GM18907 (cell line): ENCODE measurements at regions not wholly inside any gene's neighbourhood (a gene's known extent, or its start where the extent isn't known, plus 50 kb on each side); places are given as distances from the start of the nearest gene placed in this dataset.
"Not testable (repeated sequence)": the region's sequence is repeated elsewhere in the genome, so short reads cannot be mapped to it uniquely, and the experiment has no call there.

Source experiments
- ATAC-seq: cut with Tn5 transposase; IDR thresholded peaks from one replicate; pipeline ENCODE4 v1.9.1; 2021; ENCODE audit warnings: mild to moderate bottlenecking, moderate library complexity; ENCODE audit not compliant: unreplicated experiment

GRCh38 chr3:73176941-73177340 is 115.5 kb downstream of the EBLN2 start:
- no peak for ATAC-seq

- no peak for ATAC-seq
Measured at GRCh38 chr3:73177827-73178226, 116.4 kb downstream of the EBLN2 start.

- no peak for ATAC-seq
Measured at GRCh38 chr3:73179601-73180000, 118.1 kb downstream of the EBLN2 start.

GRCh38 chr3:73186741-73187140 is 125.3 kb downstream of the EBLN2 start:
- no peak for ATAC-seq

DNA sequence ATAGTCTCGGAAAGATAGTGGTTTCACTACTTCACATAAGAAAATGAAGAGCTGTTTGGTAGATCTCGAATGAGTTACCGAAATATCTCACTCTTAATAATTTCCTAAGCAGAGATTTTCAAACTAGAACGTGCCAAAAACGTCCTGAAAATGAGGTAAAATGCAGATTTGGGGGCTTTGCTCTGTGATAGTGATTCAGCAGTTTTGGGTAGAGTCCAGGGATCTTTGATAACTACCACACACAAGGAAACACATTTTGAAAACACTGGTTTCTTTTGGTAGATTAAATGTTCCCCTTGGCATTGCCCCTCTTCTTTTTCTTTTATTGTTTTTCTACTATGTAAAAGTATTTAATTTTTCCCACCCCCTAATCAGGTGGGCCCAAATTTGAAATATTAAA is 125.9 kb downstream of the EBLN2 start:
- ATAC-seq: no peak

DNA sequence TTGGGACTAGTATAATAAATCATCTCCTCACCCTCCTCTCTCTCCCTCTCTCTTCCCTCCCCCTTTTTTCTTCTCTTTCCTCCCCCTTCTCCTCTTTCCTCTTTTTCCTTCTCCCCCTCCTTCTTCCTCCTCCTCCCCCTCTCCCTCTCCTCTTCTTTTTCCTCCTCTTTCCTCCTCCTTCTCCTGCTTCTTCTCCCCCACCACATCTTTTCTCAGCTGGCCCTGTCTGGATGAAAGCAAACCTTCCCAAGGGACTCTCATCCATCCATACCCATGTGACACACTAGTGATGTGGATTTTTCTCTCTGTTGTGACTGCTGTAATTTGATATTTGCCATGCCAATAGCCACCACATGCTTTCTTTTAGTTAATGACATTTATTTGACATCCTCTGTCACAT is 127.2 kb downstream of the EBLN2 start:
- ATAC-seq: no peak

DNA sequence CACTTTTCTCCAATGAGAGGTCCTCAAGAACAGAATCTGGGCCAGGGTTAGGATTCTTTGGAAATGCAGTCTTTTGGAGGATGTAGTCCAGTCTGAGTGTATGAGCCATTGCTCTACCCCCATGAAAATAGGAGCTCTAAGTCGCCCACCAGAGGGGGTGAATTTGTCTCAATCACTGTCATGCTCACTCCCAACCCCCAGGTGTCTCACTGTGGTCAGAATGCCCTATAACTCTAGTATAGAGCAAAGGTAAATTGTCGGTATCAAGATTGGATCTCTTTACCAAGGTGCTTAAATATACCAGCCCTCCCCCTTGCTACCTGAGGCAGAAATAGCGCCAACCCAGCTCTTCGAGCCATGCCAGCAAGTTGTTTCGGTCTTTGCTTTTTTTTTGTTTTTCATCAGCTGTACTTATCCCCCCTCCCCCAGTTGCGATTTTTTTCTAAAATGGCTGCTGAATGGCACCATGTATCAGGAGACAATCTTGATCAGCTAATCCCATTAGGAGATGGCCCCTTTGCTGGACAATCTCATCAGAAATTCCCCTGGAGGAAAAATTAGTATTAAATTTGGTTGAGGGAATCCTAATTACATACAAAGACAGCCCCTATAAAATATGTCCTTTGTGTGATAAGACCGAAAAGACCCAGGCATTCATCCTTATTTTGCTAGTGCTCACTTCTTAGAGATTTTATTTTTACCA is 130.7 kb downstream of the EBLN2 start:
- peak; percentile 65 for ATAC-seq

- not testable (repeated sequence) for ATAC-seq
Measured at GRCh38 chr3:73193943-73194342, 132.5 kb downstream of the EBLN2 start.

DNA sequence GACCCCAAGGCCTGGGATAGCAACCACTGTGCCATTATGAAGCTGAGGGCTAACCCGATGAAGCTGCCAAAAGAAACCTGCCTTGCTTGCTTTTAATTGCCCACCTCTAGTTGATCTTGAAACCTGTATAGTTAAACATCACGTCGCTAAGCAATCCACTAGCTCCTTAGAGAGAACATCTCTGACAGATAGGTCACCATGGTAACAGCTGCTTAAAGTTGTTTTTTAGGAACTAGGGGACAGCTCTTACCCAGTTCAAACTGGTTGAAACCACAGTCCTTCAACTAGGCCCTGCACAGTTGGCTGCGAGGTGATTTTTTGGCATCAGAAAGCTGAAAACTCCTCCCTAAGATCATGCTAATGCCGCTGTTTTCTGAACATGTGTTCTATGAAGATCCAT is 135.7 kb downstream of the EBLN2 start:
- ATAC-seq: no peak

GRCh38 chr3:73203101-73203500 is 141.6 kb downstream of the EBLN2 start:
- no peak for ATAC-seq

- no peak for ATAC-seq
Measured at GRCh38 chr3:73203633-73204032, 142.2 kb downstream of the EBLN2 start.

DNA sequence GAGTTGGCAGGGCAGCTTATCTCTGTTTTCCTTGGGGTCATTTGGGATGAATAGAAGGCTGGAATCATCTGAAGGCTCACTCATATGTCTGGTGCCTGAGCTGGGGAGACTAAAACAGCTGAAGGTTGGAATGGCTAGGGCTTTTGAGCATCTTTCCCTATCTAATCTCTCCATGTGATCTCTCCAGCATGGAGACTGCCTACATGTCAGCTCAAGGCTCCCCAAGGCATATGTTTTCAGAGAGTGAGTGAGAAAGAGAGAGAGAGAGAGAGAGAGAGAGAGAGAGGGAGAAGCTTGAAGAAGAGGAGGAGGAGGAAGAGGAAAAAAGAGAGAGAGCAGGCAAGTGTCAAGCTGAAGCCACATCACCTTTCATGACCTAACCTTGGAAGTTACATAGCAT is 143.4 kb downstream of the EBLN2 start:
- ATAC-seq: no peak

DNA sequence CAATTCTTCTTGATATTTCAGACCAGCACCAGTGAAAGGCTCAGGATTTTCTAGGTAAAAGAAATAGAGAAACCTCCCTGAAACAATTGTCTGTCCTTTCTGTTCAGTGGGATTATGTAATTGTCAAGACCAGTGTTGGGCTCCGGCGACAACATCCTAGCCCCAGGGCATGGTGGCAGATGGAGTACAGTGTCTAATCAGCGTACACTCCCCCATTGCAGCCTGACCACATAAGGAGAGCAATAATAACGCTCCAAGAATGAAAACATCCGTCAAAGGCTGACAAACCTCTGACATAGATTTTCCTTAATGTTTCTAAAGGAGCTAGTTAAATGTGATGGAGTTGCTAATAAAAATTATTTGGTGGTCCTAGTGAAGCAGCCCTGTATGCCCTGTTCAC is 144.6 kb downstream of the EBLN2 start:
- ATAC-seq: no peak

DNA sequence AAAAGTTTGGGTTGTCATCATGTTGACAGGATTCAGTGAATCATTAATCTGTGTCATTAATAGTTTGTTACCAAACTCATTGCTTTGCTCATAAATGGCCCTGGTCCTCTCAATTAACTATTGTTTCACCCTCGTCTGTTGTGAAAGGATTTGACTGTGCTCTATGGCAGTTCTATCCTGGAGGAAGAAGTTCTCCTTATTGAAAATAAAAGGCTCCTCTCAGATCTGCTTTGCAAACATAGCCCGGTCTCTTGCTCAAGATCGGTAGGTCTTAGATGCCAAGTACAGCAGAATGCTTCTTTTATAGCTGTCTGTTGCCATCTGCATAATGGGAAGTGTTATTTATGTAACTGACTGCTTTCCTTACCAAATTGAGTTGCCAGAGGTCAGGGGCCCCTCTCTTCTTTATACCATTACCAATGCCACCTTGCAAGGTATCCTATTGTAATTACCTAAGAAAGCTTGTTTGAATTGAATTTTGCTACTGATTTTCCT is 146.5 kb downstream of the EBLN2 start:
- ATAC-seq: no peak

DNA sequence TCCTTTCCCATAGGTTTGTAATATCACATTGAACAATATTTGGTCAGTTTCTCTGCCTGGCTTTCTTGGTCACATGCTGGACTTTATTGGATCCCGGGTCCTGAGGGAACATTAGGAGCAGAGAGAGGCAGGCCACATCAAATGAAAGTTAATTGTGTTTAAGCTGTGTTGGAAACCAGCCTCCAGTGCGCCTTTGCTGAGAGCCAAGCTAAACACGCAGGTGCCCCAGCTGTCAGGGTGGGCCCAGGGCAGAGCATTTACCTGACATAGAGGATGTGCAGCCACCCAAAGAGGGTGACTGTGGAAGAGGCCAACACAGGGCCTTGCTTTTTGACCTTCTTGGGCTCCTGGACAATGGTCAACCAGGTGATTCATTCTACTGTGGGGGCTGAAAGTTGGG is 149.3 kb downstream of the EBLN2 start:
- no peak for ATAC-seq

DNA sequence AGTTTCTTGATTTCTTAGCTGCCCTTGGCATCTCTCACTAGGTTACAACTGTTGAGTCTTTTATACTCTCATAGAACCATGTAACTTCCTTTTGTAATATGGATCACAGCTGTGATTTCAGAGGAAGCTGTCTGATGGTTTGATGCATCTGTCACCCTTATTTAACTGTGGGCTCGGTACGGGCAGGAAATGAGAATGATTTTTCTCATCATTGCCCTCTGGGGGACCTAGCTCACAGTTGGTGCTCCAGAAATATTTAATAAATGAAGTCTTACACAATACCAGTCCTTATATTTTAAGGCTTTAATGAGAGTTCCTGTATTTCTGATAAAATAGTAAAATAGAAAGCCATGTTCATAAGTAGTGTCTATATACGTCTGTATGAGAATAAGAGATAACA is 151.2 kb downstream of the EBLN2 start:
- ATAC-seq: no peak

GRCh38 chr3:73213896-73214295 is 152.4 kb downstream of the EBLN2 start:
- ATAC-seq: no peak

DNA sequence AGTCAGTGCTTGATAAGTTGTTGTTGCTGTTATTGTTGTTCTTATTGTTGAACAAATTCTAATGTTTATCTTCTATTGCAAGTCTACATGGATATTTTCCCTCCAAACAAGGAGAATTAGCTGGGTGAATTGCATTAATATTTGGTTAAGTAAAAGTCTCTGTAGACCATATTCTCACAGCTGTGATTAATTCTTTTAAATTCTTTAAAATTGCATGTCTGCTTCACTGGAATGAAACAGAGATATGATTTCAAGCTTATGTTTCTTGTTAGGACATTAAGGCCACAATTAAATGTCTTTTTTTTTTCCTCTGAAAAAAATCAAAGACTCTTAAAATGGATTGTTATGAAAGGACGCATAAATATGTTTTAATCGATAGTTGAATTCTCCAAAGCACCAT is 153.4 kb downstream of the EBLN2 start:
- no peak for ATAC-seq

DNA sequence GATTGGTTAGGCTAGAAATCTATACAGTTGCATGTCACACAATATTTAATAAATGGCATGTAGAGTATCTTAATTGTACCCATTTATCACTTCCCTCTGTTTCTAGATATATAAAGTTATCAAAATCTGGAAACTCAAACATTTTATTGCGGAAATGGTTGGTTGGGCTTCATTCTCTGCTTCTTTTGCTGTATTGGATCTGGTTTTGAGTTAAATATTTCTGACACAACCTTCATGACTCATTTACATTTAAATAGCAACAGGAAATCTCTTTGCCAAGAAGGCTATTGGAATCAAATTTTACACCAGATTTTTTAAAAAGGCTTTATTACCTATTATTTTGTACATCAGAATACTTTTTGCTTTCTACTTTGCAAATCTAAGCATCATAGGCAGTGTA is 153.8 kb downstream of the EBLN2 start:
- no peak for ATAC-seq

- ATAC-seq: no peak
Measured at GRCh38 chr3:73215901-73216300, 154.4 kb downstream of the EBLN2 start.

GRCh38 chr3:73216310-73216709 is 154.9 kb downstream of the EBLN2 start:
- ATAC-seq: no peak

DNA sequence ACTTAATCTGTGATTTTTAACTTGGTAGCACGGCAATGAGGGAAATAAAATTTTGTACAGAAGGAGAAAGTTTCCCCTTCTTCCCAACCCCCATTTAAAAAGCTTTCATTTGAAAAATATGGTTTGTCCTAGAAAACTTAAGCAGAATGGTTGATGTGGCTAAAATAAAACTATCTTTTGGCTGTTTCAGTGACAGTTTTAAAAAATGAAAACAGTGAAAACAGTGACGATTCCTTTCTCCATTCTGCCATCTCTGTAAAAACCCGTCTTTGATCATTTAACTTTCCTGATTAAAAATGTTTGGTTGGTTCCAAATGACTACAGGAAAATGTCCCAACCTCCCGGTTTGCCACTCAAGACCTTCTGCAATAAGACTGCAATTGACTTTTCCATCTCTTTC is 160.7 kb downstream of the EBLN2 start:
- ATAC-seq: no peak
